ENCODE measurements at regions not wholly inside any gene's neighbourhood (a gene's known extent, or its start where the extent isn't known, plus 50 kb on each side); places are given as distances from the start of the nearest gene placed in this dataset.

DNA sequence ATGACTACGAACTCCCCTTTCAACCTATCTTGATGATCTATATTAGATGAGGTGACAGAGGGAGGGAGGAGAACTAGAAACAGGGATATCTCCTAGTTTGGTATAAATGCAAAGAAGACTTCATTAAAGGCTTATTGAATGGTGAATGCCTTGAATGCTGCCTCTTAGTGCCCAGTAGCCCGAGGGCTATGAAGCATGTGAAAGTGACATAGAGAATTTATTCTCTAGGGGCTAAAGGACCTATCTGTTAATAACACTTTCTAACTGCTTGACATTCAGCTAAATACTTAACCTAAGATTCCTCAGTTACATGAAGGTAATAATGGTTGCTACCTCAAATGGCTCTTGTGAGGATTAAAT, 764.1 kb downstream of the LTN1 start:
- DNase-seq (ENCODE audit: extremely low spot score), result no peak
- CTCF ChIA-PET, result no interaction called here
- no peak for TF ChIP-seq CTCF (IDR thresholded peaks at IDR 0.05; ENCODE audit: control extremely low read depth, extremely low read depth, low read depth, missing control alignments)
- POLR2A ChIA-PET, result no interaction called here

DNA sequence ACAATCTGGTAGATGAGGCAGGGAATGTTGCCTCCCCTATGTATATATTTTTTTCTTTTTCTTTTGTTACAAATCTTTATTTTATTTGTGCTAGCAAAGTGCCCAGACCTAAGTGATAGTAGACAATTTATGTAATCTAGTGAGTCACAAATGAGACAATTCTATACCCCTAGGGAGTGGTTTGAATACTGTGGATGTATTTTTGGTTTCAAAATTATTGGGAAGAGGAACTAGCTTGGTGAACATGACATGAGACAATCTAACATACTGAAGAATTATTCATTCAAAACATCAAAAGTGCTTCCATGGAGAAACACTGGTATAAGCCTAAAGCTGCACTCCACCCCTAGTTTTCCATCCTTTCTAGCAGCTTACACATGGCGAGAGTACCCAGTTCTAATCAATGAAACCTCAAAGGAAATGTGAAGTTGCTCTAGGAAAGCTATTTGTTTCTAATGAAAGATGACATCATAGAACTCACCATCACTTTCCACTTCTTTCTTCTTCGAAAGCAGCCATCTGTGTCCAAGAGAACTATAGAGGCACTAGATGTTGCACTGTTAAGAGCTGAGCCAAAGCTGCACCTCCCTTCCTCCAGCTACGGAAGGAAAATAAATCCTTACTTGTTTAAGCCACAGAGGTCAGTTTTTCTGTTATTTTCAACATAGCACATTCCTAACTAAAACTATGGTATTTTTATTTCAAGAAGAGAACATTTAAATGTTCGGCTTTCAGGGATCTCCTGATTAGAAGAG, 764.6 kb downstream of the LTN1 start:
- TF ChIP-seq CTCF (IDR thresholded peaks at IDR 0.05; ENCODE audit: control extremely low read depth, extremely low read depth, low read depth, missing control alignments), result no peak
- CTCF ChIA-PET, result no interaction called here
- POLR2A ChIA-PET, result no interaction called here
- no peak for DNase-seq (ENCODE audit: extremely low spot score)

DNA sequence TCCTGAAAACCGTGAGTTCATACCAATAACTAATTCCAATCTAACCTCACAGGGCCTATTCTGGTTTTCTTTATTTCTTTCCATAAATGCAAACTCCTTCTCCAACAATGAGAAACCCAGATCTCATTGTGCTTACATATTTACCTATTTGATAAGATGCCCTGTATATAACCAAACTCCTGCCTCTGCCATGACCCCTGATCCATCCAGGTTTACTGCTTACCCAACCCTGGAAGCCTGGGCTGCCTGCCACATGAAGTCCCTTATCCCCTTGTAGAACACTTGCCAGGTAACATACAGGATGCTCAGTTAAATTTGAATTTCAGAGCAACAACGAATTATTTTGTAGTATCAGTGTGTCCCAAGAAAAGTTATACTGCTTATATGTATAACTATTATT, 766.1 kb downstream of the LTN1 start:
- no peak for DNase-seq (ENCODE audit: extremely low spot score)
- TF ChIP-seq CTCF (IDR thresholded peaks at IDR 0.05; ENCODE audit: control extremely low read depth, extremely low read depth, low read depth, missing control alignments), result no peak
- ChIA-PET POLR2A (no interaction called here), CTCF (no interaction called here)

DNA sequence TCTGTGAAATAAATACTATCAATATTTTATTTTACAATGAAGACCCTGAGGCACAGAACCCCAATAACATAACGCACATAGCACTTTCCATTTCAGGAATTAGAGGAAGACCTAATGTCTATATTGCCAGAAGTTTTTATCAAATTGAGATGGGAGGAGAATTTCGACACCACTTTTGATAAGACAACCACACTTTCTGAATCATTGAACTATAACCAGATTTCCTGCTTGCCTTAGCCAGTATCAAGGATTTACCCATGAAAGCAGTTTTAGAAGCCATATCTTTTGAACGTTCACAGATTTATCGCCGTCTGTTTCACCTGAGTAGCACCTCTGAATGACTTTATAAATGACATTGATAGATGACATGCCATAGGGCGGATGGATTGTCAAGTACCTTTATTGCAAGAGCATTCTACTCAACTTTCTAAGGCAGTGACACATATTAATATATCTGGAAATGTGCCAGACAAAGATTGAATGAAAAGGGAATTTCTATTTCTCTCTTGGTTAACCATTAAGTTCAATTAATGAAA, 768.4 kb downstream of the LTN1 start:
- ChIA-PET POLR2A (no interaction called here), CTCF (interaction anchor here (1.1 kb wide), 1 partner anchor 9 kb away, joined by 3 read pairs; no protein-coding TSS in a partner anchor)
- no peak for DNase-seq (ENCODE audit: extremely low spot score)
- TF ChIP-seq CTCF (IDR thresholded peaks at IDR 0.05; ENCODE audit: control extremely low read depth, extremely low read depth, low read depth, missing control alignments), result no peak

DNA sequence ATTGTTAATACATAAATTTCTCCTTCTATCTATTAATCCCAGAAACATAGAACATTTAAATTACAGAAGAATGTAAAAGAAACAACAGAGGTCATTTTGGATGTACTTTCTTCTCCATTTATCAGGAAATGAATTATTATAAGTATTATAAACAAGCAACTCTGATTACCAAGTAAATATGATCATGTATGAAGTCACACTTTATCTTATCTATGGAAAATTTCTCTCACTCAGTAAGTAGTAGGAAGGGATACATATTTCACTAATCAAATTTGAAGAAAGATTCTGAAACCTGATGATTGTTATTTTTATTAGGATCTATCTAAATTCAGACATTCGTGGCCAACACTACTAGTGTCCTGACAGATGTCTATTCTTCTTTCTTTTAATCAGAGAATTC, 770.7 kb downstream of the LTN1 start:
- no peak for DNase-seq (ENCODE audit: extremely low spot score)

GRCh38 chr21:28220680-28221079, 772.0 kb downstream of the LTN1 start:
- no peak for TF ChIP-seq CTCF (IDR thresholded peaks at IDR 0.05; ENCODE audit: control extremely low read depth, extremely low read depth, low read depth, missing control alignments)
- ChIA-PET POLR2A (no interaction called here), CTCF (interaction anchor here (1.9 kb wide), 1 partner anchor 10 kb away, joined by 6 read pairs; no protein-coding TSS in a partner anchor)
- no peak for DNase-seq (ENCODE audit: extremely low spot score)

More for the DNA sequence above, 770.7 kb downstream of the LTN1 start:
- CTCF ChIA-PET, result interaction anchor here (1.1 to 1.9 kb wide), 2 partner anchors 8 to 9 kb away, joined by 3 to 6 read pairs; no protein-coding TSS in a partner anchor
- POLR2A ChIA-PET, result no interaction called here
- TF ChIP-seq CTCF (IDR thresholded peaks at IDR 0.05; ENCODE audit: control extremely low read depth, extremely low read depth, low read depth, missing control alignments), result no peak
